CD4-positive, alpha-beta T cell treated with Interleukin-4 for 4 hours (primary cell): ENCODE measurements at regions not wholly inside any gene's neighbourhood (a gene's known extent, or its start where the extent isn't known, plus 50 kb on each side); places are given as distances from the start of the nearest gene placed in this dataset.
A peak's percentile ranks its signal among the peaks of the same experiment; 100 is the strongest.

Source experiments
- DNase-seq: peaks from one replicate; pipeline ENCODE4 v3.0.0-alpha.2; 2020

GRCh38 chr11:43545610-43546009 lies 134.9 kb upstream of the HSD17B12 start:
- DNase-seq, result no peak

GRCh38 chr11:43546561-43547429 lies 133.7 kb upstream of the HSD17B12 start:
- no peak for DNase-seq

GRCh38 chr11:43547430-43547831 lies 133.1 kb upstream of the HSD17B12 start:
- no peak for DNase-seq

- DNase-seq, result no peak
These were observed 132.6 kb upstream of the HSD17B12 start for GRCh38 chr11:43547889-43548381.

- no peak for DNase-seq
These were observed 131.6 kb upstream of the HSD17B12 start for GRCh38 chr11:43548916-43549315.

GRCh38 chr11:43549624-43550023 lies 130.9 kb upstream of the HSD17B12 start:
- no peak for DNase-seq

- no peak for DNase-seq
These were observed 129.8 kb upstream of the HSD17B12 start for GRCh38 chr11:43550714-43551113.

- no peak for DNase-seq
These were observed 126.4 kb upstream of the HSD17B12 start for GRCh38 chr11:43554148-43554473.

GRCh38 chr11:43555186-43555585 lies 125.4 kb upstream of the HSD17B12 start:
- no peak for DNase-seq

- DNase-seq, result no peak
These were observed 124.5 kb upstream of the HSD17B12 start for GRCh38 chr11:43555816-43556611.

- no peak for DNase-seq
These were observed 123.7 kb upstream of the HSD17B12 start for GRCh38 chr11:43556612-43557375.

GRCh38 chr11:43557553-43558110 lies 122.9 kb upstream of the HSD17B12 start:
- no peak for DNase-seq

- no peak for DNase-seq
These were observed 122.4 kb upstream of the HSD17B12 start for GRCh38 chr11:43558146-43558545.

GRCh38 chr11:43558556-43559127 lies 121.9 kb upstream of the HSD17B12 start:
- DNase-seq, result no peak

- no peak for DNase-seq
These were observed 118.7 kb upstream of the HSD17B12 start for GRCh38 chr11:43561832-43562231.

- DNase-seq, result peak; percentile 15
These were observed 113.1 kb upstream of the HSD17B12 start for GRCh38 chr11:43567396-43567975.

GRCh38 chr11:43573233-43573632 lies 107.3 kb upstream of the HSD17B12 start:
- DNase-seq, result no peak

- DNase-seq, result no peak
These were observed 106.7 kb upstream of the HSD17B12 start for GRCh38 chr11:43573873-43574272.

GRCh38 chr11:43574411-43574810 lies 106.1 kb upstream of the HSD17B12 start:
- DNase-seq, result no peak

GRCh38 chr11:43574949-43575912 lies 105.3 kb upstream of the HSD17B12 start:
- DNase-seq, result no peak

- DNase-seq, result no peak
These were observed 104.6 kb upstream of the HSD17B12 start for GRCh38 chr11:43575913-43576310.
